ENCODE measurements at regions not wholly inside any gene's neighbourhood (a gene's known extent, or its start where the extent isn't known, plus 50 kb on each side); places are given as distances from the start of the nearest gene placed in this dataset.
"Not testable (repeated sequence)": the region's sequence is repeated elsewhere in the genome, so short reads cannot be mapped to it uniquely, and the experiment has no call there.

GRCh38 chr14:30305346-30305745 lies 253.6 kb upstream of the G2E3 start:
- no peak for DNase-seq

GRCh38 chr14:30309405-30309804 lies 249.6 kb upstream of the G2E3 start:
- DNase-seq, result no peak

- DNase-seq, result no peak
Measured at GRCh38 chr14:30312214-30312613, 246.7 kb upstream of the G2E3 start.

GRCh38 chr14:30317729-30318128 lies 241.2 kb upstream of the G2E3 start:
- no peak for DNase-seq

- no peak for DNase-seq
Measured at GRCh38 chr14:30322819-30323218, 236.1 kb upstream of the G2E3 start.

GRCh38 chr14:30330033-30330432 lies 228.9 kb upstream of the G2E3 start:
- no peak for DNase-seq

GRCh38 chr14:30330445-30330844 lies 228.5 kb upstream of the G2E3 start:
- DNase-seq, result no peak

GRCh38 chr14:30331030-30331429 lies 227.9 kb upstream of the G2E3 start:
- no peak for DNase-seq

- DNase-seq, result no peak
Measured at GRCh38 chr14:30332374-30332773, 226.6 kb upstream of the G2E3 start.

GRCh38 chr14:30333934-30334333 lies 225.0 kb upstream of the G2E3 start:
- no peak for DNase-seq

- DNase-seq, result no peak
Measured at GRCh38 chr14:30337456-30337855, 221.5 kb upstream of the G2E3 start.

- DNase-seq, result no peak
Measured at GRCh38 chr14:30339311-30339901, 219.6 kb upstream of the G2E3 start.

- DNase-seq, result no peak
Measured at GRCh38 chr14:30340495-30340894, 218.5 kb upstream of the G2E3 start.

GRCh38 chr14:30345511-30345910 lies 213.4 kb upstream of the G2E3 start:
- DNase-seq, result no peak

GRCh38 chr14:30348445-30348844 lies 210.5 kb upstream of the G2E3 start:
- no peak for DNase-seq

- DNase-seq, result no peak
Measured at GRCh38 chr14:30349520-30349919, 209.4 kb upstream of the G2E3 start.

- DNase-seq, result no peak
Measured at GRCh38 chr14:30354439-30354838, 204.5 kb upstream of the G2E3 start.

- DNase-seq, result no peak
Measured at GRCh38 chr14:30355431-30355913, 203.5 kb upstream of the G2E3 start.

- DNase-seq, result no peak
Measured at GRCh38 chr14:30356438-30357202, 202.3 kb upstream of the G2E3 start.

GRCh38 chr14:30357791-30358190 lies 201.2 kb upstream of the G2E3 start:
- DNase-seq, result no peak

GRCh38 chr14:30362369-30363218 lies 196.4 kb upstream of the G2E3 start:
- DNase-seq, result no peak

GRCh38 chr14:30363219-30363880 lies 195.6 kb upstream of the G2E3 start:
- not testable (repeated sequence) for DNase-seq
